HG03139 (cell line): ENCODE measurements at regions not wholly inside any gene's neighbourhood (a gene's known extent, or its start where the extent isn't known, plus 50 kb on each side); places are given as distances from the start of the nearest gene placed in this dataset.

Source experiments
- ATAC-seq: cut with Tn5 transposase; IDR thresholded peaks from one replicate; pipeline ENCODE4 v1.9.1; 2021; ENCODE audit not compliant: unreplicated experiment

DNA sequence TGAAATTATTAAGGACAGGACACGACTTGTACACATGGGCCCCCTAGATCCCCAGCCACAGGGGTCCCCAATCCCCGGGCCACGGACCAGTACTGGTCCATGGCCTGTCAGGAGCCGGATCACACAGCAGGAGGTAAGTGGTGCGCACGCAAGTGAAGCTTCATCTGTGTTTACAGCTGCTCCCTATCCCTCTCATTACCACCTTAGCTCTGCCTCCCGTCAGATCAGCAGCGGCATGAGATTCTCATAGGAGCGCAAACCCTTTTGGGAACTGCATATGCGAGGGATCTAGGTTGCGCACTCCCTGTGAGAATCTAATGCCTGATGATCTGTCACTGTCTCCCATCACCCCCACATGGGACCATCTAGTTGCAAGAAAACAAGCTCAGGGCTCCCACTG lies 137.8 kb upstream of the ZFHX3 start:
- ATAC-seq, result no peak

DNA sequence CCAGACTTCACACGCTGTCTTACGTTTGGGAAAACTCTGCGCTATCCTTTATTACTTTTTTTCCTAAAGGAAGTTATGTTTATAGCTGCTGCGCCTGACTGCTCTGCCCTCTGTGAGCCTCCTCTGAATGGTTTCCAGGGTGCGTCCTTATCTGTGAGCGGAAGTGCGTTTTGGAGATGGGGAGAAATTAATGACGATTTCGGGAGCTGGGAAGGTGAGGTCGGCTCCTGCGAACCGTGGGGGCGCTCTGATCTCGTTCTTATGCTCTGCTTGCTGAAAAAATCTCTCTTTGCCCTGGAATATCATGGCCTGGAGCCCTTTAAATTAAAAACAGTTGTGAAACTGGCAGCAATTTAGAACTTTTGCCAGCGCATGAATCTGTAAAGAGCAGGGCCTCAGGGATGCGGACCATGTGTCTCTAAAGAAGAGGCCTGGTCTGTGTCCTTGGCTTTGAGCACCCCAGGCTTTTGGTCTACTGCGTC lies 135.7 kb upstream of the ZFHX3 start:
- ATAC-seq, result no peak

- ATAC-seq, result no peak
Observed at GRCh38 chr16:73179705-73180331, 131.9 kb upstream of the ZFHX3 start.

DNA sequence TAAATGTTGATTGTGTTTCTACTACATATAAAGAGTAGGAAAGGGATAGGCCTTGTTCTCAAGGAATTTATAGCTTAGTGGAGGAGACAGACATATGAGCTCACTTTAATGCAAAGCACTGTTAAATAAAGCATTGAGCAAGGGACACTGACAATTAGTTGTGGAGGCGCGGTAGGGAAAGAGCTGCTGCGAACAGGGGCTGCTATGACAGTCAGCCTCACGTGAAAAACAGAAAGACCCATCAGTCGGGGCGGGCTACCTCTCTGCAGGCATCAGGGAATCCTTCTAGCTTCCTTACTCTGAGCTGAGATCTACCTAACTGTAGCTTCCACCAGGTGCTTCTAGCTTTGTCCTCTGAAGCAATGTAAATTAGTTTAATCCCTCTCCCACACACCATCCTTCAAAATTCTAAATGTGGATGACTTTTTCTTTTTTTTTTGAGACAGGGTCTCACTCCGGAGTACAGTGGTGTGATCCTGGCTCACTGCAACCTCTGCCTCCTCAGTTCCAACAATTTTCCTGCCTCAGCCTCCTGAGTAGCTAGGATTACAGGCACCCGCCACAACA lies 129.9 kb upstream of the ZFHX3 start:
- no peak for ATAC-seq

- ATAC-seq, result no peak
Observed at GRCh38 chr16:73176577-73177013, 128.7 kb upstream of the ZFHX3 start.

- no peak for ATAC-seq
Observed at GRCh38 chr16:73172973-73173709, 125.2 kb upstream of the ZFHX3 start.

- no peak for ATAC-seq
Observed at GRCh38 chr16:73172241-73172972, 124.5 kb upstream of the ZFHX3 start.

DNA sequence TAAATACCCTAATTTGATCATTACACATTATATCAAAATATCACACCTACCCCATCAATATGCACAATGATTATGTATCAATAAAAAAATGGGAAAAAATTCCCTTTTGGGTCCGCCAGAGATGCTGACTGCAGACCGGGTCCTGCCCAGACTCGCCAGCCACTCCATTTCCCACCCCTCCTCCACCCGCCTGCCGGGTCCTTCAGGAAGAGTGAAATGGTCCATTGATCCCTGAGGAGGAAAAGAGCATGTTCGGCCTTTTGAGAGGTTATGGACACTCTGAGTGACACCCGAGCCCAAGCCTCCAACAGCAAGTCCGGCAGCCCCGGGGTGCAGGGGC lies 123.9 kb upstream of the ZFHX3 start:
- no peak for ATAC-seq

DNA sequence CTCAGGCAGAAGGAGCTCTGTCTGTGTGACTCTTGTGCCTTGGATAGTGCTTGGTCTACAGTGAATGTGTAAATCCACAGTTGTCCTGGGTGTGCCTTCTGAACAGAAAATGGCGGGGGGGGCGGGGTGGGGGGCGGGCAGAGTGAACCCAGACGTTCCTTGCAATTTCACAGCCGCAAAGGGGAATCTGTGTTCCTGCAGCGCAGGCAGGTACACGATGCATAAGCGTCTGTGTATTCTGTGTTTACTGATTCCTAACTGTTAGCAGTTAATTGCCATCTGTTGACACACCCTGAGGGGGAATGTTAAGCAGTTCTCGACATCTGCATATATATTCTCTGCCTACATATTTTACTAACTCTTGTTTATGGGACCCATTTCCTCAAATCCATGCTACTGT lies 123.5 kb upstream of the ZFHX3 start:
- no peak for ATAC-seq

- no peak for ATAC-seq
Observed at GRCh38 chr16:73170612-73171038, 122.7 kb upstream of the ZFHX3 start.

GRCh38 chr16:73166947-73167550 lies 119.1 kb upstream of the ZFHX3 start:
- no peak for ATAC-seq

DNA sequence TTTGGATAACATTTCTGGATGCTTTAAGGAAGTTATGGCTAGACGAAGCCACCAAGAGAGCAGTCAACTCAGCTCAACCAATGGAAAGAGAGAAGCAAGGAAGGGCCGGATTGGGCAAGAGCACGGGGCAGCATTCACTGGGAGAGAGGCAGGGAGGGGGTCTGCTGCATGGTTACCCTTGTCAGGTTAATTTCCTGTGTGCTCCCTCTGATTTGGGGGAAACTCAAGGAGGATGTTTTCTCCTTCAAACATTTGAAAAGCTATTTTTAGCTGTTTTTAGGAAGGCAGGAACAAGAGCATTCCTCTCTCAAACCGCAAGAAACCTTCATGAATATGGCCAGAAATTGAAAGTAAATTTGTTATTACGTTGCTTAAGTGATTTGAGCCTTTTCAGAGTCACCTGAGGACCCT lies 118.5 kb upstream of the ZFHX3 start:
- ATAC-seq, result no peak

DNA sequence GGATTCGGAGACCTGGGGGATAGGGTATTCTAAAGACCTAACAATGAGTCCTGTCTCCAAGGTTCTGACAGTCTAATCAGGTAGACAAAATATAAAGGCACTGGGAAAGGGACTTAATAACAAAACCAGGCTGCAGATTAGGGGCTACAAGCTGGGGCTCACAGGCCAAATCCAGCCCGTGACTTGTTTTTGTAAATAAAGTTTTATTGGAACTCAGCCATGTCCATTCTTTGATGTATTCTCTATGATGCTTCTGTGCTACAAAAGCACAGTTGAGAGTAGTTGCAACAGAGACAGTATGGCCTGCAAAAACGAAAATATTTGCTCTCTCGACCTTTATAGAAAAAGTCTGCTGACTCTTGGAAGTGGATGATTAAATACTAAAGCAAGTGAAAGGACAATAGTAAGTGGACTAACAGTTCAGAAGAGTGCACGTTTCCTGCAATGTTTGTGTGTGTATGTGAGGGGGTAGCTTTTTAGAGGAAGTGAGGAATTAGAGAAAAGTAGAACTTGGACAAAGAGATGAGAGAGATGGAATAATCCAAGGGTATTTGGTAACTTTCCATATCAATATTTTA lies 115.4 kb upstream of the ZFHX3 start:
- no peak for ATAC-seq

GRCh38 chr16:73161977-73162376 lies 114.0 kb upstream of the ZFHX3 start:
- ATAC-seq, result no peak

GRCh38 chr16:73159296-73159695 lies 111.4 kb upstream of the ZFHX3 start:
- ATAC-seq, result no peak

DNA sequence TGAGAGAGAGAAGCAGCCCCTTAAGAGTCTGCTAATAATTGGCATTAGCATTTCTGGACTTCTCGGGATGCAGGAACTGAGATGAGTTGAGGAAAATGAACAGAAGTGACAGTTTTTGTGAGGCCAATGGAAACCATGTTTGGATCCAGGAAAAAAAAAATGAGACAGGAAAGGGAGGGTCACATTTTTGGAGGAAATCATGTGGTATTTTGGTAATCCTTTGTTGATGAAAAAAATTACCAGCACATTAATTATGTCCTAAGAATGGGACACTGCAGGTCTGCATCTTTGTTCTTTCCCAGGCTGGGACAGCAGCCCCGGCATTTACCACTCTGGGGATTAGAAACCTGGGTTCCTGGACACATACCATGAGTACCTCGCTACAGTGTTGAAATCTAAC lies 109.9 kb upstream of the ZFHX3 start:
- no peak for ATAC-seq

GRCh38 chr16:73154063-73154870 lies 106.3 kb upstream of the ZFHX3 start:
- ATAC-seq, result no peak

DNA sequence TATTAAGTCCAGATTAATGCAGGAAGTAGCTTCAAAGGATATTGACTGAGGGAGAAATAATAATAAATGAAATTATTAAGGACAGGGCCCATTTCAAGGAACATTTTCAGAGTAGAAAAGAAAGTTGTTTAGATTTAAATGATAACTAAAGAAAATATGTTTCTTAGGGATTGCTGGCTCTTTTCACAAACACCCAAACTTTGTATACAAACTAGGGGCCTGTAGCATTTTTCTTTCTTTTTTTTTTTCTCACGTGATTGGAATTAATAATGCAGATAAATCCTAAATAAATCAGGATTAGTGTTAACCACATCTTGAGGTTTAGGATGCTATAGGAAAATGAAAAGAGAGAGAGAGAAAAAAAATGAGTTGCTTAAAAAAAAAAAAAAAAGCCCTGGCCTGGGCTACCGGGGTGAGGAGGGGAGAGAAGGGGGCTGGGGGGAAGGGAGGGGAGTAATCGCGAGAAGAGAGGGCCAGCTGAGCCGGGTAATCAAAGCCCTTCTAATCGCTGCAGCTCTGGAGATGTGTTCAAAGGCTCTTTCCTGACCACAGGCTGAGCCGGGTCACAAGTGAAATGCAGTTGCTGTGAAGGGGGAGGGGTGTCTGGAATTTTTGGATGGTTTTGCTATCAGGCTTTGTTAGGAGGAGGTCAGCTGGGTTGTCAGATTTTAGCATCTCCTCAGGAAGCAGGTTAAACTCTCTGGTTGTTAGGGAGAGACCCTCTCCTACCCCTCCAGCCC lies 104.6 kb upstream of the ZFHX3 start:
- ATAC-seq, result no peak

DNA sequence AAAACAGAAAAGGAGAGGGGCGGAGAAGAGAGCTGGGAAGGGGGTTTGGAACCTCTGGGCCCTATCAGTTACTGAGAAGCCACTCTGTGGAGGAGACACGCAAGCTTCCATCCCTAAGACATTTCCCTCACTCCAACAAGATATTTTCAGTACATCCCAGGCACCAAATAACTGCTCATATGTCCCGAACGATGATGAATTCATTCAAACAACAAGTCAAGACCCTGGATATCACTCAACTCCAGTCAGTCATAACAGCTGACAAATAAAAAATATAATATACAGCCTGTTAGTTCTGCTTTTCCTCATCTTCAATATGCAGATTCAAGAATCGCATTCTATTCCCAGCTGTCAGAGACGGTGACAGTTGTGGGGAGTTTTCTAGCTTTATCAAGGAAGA lies 104.0 kb upstream of the ZFHX3 start:
- no peak for ATAC-seq
